MM.1S (cell line): ENCODE measurements at regions not wholly inside any gene's neighbourhood (a gene's known extent, or its start where the extent isn't known, plus 50 kb on each side); places are given as distances from the start of the nearest gene placed in this dataset.

Source experiments
- DNase-seq: peaks from one replicate; pipeline ENCODE4 v3.0.0-alpha.2; 2015
- H2AFZ ChIP-seq: fragments of 300-600 bp; sonication (generic); 2 replicates; pipeline ENCODE4 v1.6.0; 2016; ENCODE audit warnings: antibody characterized with exemption, low read length
- H3F3A ChIP-seq: fragments of 300-600 bp; sonication (generic); 2 replicates; pipeline ENCODE4 v1.6.1; 2016; ENCODE audit warnings: mild to moderate bottlenecking, antibody characterized with exemption, low read length, moderate library complexity, mixed read lengths; ENCODE audit not compliant: insufficient read depth
- H3K27ac ChIP-seq: fragments of 300-600 bp; sonication (generic); 2 replicates; pipeline ENCODE4 v1.5.1; 2016; ENCODE audit warnings: mild to moderate bottlenecking, low read length
- H3K27me3 ChIP-seq: fragments of 300-600 bp; sonication (generic); replicated peaks from 2 replicates; pipeline ENCODE4 v1.6.0; 2016; ENCODE audit warnings: low read length; ENCODE audit not compliant: insufficient read depth
- H3K36me3 ChIP-seq: fragments of 300-600 bp; sonication (generic); replicated peaks from 2 replicates; pipeline ENCODE4 v1.6.1; 2016; ENCODE audit warnings: mild to moderate bottlenecking, low read length, mixed read lengths; ENCODE audit not compliant: insufficient read depth
- H3K4me1 ChIP-seq: fragments of 300-600 bp; sonication (generic); 2 replicates; pipeline ENCODE4 v1.6.1; 2016; ENCODE audit warnings: low read length, mixed read lengths
- H3K4me2 ChIP-seq: fragments of 300-600 bp; sonication (generic); 2 replicates; pipeline ENCODE4 v1.6.0; 2016; ENCODE audit warnings: low read depth, low read length
- H3K4me3 ChIP-seq: fragments of 300-600 bp; sonication (generic); 2 replicates; pipeline ENCODE4 v1.5.1; 2016; ENCODE audit warnings: low read length, mixed read lengths
- H3K79me2 ChIP-seq: fragments of 300-600 bp; sonication (generic); 2 replicates; pipeline ENCODE4 v1.6.1; 2016; ENCODE audit warnings: mixed run types, low read length, mixed read lengths
- H3K9ac ChIP-seq: fragments of 300-600 bp; sonication (generic); 2 replicates; pipeline ENCODE4 v1.6.1; 2016; ENCODE audit warnings: low read length, mixed read lengths
- H3K9me2 ChIP-seq: fragments of 300-600 bp; sonication (generic); replicated peaks from 2 replicates; pipeline ENCODE4 v1.6.1; 2016; ENCODE audit warnings: mild to moderate bottlenecking, low read length, mixed read lengths; ENCODE audit not compliant: insufficient read depth
- H3K9me3 ChIP-seq: fragments of 300-600 bp; sonication (generic); replicated peaks from 2 replicates; pipeline ENCODE4 v1.6.1; 2016; ENCODE audit warnings: mild to moderate bottlenecking, low read length, mixed read lengths; ENCODE audit not compliant: insufficient read depth
- H4K20me1 ChIP-seq: fragments of 300-600 bp; sonication (generic); 2 replicates; pipeline ENCODE4 v1.6.1; 2016; ENCODE audit warnings: mild to moderate bottlenecking, low read length, moderate library complexity, mixed read lengths; ENCODE audit not compliant: insufficient read depth
- EZH2 ChIP-seq: fragments of 300-600 bp; sonication (generic); optimal IDR thresholded peaks from 2 replicates; pipeline ENCODE3; 2017; ENCODE audit warnings: low read depth, mild to moderate bottlenecking, antibody characterized with exemption, low read length, mixed read lengths
- EZH2phosphoT487 ChIP-seq: fragments of 300-600 bp; sonication (generic); IDR thresholded peaks from 2 replicates; pipeline ENCODE4 v1.6.1; 2018; ENCODE audit warnings: antibody characterized with exemption, low read length
- TF ChIP-seq, protein P1 (sequence below): fragments of 300-600 bp; sonication (generic); IDR thresholded peaks from 2 replicates; pipeline ENCODE4 v1.5.1; 2016; ENCODE audit warnings: antibody characterized with exemption, low read length, mixed read lengths

DNA sequence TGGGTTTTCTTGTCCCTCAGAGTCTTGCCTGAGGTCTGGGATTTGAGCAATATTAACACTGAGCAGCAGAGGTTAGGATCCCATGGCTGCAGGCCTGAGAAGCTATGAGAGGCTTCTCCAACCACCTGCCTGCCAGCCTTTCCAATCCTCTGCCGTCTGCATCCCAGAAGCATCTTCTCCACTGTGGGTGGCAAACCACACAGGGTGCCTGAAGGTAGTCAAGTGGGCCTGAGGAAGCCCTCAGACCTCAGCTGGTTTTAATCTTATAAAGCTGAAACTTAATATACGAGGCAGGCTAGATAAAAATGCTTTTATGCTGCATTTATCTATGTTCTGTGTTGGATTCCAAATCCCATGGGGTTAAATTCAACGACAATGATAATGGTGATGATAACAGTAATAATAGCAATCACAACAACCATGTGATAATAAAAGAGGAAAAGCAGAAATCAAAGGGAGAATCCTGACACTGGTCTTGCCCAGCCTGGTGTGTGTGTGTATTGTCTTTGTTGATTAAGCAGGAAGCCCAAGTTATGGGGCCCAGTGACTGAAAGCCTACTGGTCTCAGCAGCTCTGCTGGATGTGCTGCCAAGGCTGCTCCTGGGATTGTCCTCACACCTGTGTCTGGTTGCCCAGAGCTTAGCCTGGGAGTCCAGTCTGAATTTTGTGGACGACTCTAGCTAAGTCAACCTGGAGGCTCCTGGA, 59.7 kb upstream of the LDAH start:
- Histone ChIP-seq H3K4me1 (no peaks in the 10 kb centered on the region), H4K20me1 (no peaks in the 10 kb centered on the region), H3K9me2 (no peaks in the 10 kb centered on the region), H3K27ac (no peak overlapping the region), H3K27me3 (no peaks in the 10 kb centered on the region), H3K9ac (no peak overlapping the region), H3K4me2 (no peak overlapping the region), H3K9me3 (no peaks in the 10 kb centered on the region), H3K4me3 (no peak overlapping the region), H3K36me3 (no peaks in the 10 kb centered on the region), H3K79me2 (no peaks in the 10 kb centered on the region), H2AFZ (no peak overlapping the region), H3F3A (no peaks in the 10 kb centered on the region)
- TF ChIP-seq, protein P1, sequence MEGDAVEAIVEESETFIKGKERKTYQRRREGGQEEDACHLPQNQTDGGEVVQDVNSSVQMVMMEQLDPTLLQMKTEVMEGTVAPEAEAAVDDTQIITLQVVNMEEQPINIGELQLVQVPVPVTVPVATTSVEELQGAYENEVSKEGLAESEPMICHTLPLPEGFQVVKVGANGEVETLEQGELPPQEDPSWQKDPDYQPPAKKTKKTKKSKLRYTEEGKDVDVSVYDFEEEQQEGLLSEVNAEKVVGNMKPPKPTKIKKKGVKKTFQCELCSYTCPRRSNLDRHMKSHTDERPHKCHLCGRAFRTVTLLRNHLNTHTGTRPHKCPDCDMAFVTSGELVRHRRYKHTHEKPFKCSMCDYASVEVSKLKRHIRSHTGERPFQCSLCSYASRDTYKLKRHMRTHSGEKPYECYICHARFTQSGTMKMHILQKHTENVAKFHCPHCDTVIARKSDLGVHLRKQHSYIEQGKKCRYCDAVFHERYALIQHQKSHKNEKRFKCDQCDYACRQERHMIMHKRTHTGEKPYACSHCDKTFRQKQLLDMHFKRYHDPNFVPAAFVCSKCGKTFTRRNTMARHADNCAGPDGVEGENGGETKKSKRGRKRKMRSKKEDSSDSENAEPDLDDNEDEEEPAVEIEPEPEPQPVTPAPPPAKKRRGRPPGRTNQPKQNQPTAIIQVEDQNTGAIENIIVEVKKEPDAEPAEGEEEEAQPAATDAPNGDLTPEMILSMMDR, result no peak
- TF ChIP-seq EZH2 (no peak), EZH2phosphoT487 (no peak)
- DNase-seq, result no peak

DNA sequence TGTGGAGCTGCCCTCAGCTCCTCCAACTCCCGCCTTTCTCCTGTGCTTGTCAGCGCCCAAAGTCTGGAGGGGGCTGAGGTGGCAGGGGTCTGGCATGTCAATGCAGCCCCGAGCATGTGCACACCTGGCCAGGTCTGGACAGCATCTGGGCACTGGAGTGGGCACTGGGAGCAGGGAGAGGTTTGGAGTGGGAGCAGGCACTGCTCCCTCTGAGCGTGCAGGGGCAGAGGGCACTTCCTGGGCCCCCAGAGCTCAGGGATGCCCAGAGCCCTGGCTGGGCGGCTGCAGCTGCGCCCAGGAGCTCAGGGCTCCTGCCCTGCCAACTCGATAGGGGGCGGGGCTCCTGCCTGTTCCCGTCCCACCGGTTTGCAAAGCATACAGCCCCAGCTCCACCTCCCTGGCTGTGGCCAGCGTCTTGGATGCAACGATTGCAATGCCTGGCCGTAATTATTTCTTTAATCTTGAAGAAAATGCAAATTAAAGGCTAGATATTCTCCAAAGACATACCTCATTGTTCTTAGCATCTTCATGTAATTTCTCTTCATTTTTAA, 57.4 kb upstream of the LDAH start:
- H3F3A ChIP-seq, result no peaks in the 10 kb centered on the region
- H3K79me2 ChIP-seq, result no peaks in the 10 kb centered on the region
- DNase-seq, result no peak
- no peaks in the 10 kb centered on the region for H3K9me3 ChIP-seq
- TF ChIP-seq EZH2phosphoT487 (no peak), EZH2 (no peak)
- TF ChIP-seq, protein P1, result no peak
- H3K4me3 ChIP-seq, result no peak overlapping the region
- H3K4me1 ChIP-seq, result no peaks in the 10 kb centered on the region
- no peaks in the 10 kb centered on the region for H3K36me3 ChIP-seq
- H3K9ac ChIP-seq, result no peak overlapping the region
- H4K20me1 ChIP-seq, result no peaks in the 10 kb centered on the region
- H3K27ac ChIP-seq, result no peak overlapping the region
- H3K4me2 ChIP-seq, result no peak overlapping the region
- no peaks in the 10 kb centered on the region for H3K27me3 ChIP-seq
- no peak overlapping the region for H2AFZ ChIP-seq
- no peaks in the 10 kb centered on the region for H3K9me2 ChIP-seq

GRCh38 chr2:20879221-20879620, 56.3 kb upstream of the LDAH start:
- H3K36me3 ChIP-seq, result no peaks in the 10 kb centered on the region
- no peak overlapping the region for H3K4me3 ChIP-seq
- TF ChIP-seq EZH2 (no peak), EZH2phosphoT487 (no peak)
- TF ChIP-seq, protein P1, result no peak
- H3K9ac ChIP-seq, result no peak overlapping the region
- no peak overlapping the region for H3K4me2 ChIP-seq
- no peaks in the 10 kb centered on the region for H3K27me3 ChIP-seq
- no peaks in the 10 kb centered on the region for H3K4me1 ChIP-seq
- no peak overlapping the region for H2AFZ ChIP-seq
- no peaks in the 10 kb centered on the region for H3K9me2 ChIP-seq
- no peaks in the 10 kb centered on the region for H3K9me3 ChIP-seq
- H3F3A ChIP-seq, result no peaks in the 10 kb centered on the region
- no peak overlapping the region for H3K27ac ChIP-seq
- no peaks in the 10 kb centered on the region for H3K79me2 ChIP-seq
- no peak for DNase-seq
- H4K20me1 ChIP-seq, result no peaks in the 10 kb centered on the region
